Lung (tissue), 11 donors: ENCODE measurements at regions not wholly inside any gene's neighbourhood (a gene's known extent, or its start where the extent isn't known, plus 50 kb on each side); places are given as distances from the start of the nearest gene placed in this dataset.

Source experiments
- ATAC-seq: fragments of 200-7000 bp; cut with Tn5 transposase; one replicate; pipeline ENCODE4 v1.9.1; 2020; ENCODE audit warnings: moderate number of reproducible peaks; ENCODE audit not compliant: insufficient read depth, low FRiP score
- DNase-seq, 3 donors: peaks; one replicate each; pipeline ENCODE4 v3.0.0-alpha.2; 2013 to 2017
- H3K27ac ChIP-seq, 2 donors: one replicate each; pipeline ENCODE4 v1.5.1; 2013; ENCODE audit warnings: mild to moderate bottlenecking in 2 of 2, moderate library complexity in 2 of 2, control low read depth in 1 of 2, inconsistent platforms in 1 of 2, low read depth in 1 of 2, low read length in 1 of 2
- H3K27me3 ChIP-seq, 3 donors: one replicate each; pipeline ENCODE4 v1.5.1; 2013; ENCODE audit warnings: low read length in 2 of 3; ENCODE audit not compliant: control insufficient read depth in 3 of 3, insufficient read depth in 3 of 3
- H3K36me3 ChIP-seq, 4 donors: one replicate each; pipeline ENCODE4 v1.5.1; 2013; ENCODE audit warnings: low read length in 4 of 4, mild to moderate bottlenecking in 1 of 4, moderate library complexity in 1 of 4; ENCODE audit not compliant: control insufficient read depth in 4 of 4, insufficient read depth in 4 of 4
- H3K4me1 ChIP-seq, 5 donors: one replicate each; pipeline ENCODE4 v1.5.1; 2013; ENCODE audit warnings: low read length in 5 of 5, mild to moderate bottlenecking in 2 of 5, moderate library complexity in 1 of 5; ENCODE audit not compliant: control insufficient read depth in 5 of 5, insufficient read depth in 5 of 5
- H3K4me3 ChIP-seq: one replicate; pipeline ENCODE4 v1.5.1; 2013; ENCODE audit warnings: mild to moderate bottlenecking, control low read depth, moderate library complexity
- H3K9ac ChIP-seq, 2 donors: one replicate each; pipeline ENCODE4 v1.5.1; 2013; ENCODE audit warnings: low read length in 2 of 2, control low read depth in 1 of 2; ENCODE audit not compliant: insufficient read depth in 1 of 2
- H3K9me3 ChIP-seq, 4 donors: one replicate each; pipeline ENCODE4 v1.5.1; 2013; ENCODE audit warnings: low read length in 3 of 4, mild to moderate bottlenecking in 1 of 4, moderate library complexity in 1 of 4; ENCODE audit not compliant: control insufficient read depth in 4 of 4, insufficient read depth in 3 of 4
- WGBS, 2 donors: extraction: QIAGEN DNeasy Blood & Tissue Kit; methylation state at CpG; one replicate each; pipeline ENCODE4 v1.1.7; 2013; 5-methylcytosine and 5-hydroxymethylcytosine counted together
- TF ChIP-seq, protein P1 (sequence below): IDR thresholded peaks from 2 replicates; pipeline ENCODE4 v1.5.1; 2012; ENCODE audit warnings: mild to moderate bottlenecking; ENCODE audit errors: control extremely low read depth, extremely low read depth
- donor health status: control.
- donor health status: control.
- donor health status: Bipolar disorder and iron deficiency.
- donor health status: healthy.
- donor health status: DM: yes; HTN: yes; CAD: no.

GRCh38 chr9:115847216-115847615 is 306.4 kb upstream of the PAPPA start:
- H3K4me1 ChIP-seq: peaks cover 0 to 4% (median 0%) of the 10 kb centered on the region in 5 donors
- ATAC-seq: no peak
- WGBS, 2 donors: 58 to 74% methylated on average over 1 of the region's 1 CpG
- DNase-seq: no peak
- no peaks in the 10 kb centered on the region for H3K27me3 ChIP-seq
- no peak overlapping the region for H3K9ac ChIP-seq
- H3K36me3 ChIP-seq: no peaks in the 10 kb centered on the region
- no peak overlapping the region for H3K27ac ChIP-seq
- H3K9me3 ChIP-seq: no peaks in the 10 kb centered on the region
- no peak overlapping the region for H3K4me3 ChIP-seq
- TF ChIP-seq, protein P1, sequence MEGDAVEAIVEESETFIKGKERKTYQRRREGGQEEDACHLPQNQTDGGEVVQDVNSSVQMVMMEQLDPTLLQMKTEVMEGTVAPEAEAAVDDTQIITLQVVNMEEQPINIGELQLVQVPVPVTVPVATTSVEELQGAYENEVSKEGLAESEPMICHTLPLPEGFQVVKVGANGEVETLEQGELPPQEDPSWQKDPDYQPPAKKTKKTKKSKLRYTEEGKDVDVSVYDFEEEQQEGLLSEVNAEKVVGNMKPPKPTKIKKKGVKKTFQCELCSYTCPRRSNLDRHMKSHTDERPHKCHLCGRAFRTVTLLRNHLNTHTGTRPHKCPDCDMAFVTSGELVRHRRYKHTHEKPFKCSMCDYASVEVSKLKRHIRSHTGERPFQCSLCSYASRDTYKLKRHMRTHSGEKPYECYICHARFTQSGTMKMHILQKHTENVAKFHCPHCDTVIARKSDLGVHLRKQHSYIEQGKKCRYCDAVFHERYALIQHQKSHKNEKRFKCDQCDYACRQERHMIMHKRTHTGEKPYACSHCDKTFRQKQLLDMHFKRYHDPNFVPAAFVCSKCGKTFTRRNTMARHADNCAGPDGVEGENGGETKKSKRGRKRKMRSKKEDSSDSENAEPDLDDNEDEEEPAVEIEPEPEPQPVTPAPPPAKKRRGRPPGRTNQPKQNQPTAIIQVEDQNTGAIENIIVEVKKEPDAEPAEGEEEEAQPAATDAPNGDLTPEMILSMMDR: no peak

DNA sequence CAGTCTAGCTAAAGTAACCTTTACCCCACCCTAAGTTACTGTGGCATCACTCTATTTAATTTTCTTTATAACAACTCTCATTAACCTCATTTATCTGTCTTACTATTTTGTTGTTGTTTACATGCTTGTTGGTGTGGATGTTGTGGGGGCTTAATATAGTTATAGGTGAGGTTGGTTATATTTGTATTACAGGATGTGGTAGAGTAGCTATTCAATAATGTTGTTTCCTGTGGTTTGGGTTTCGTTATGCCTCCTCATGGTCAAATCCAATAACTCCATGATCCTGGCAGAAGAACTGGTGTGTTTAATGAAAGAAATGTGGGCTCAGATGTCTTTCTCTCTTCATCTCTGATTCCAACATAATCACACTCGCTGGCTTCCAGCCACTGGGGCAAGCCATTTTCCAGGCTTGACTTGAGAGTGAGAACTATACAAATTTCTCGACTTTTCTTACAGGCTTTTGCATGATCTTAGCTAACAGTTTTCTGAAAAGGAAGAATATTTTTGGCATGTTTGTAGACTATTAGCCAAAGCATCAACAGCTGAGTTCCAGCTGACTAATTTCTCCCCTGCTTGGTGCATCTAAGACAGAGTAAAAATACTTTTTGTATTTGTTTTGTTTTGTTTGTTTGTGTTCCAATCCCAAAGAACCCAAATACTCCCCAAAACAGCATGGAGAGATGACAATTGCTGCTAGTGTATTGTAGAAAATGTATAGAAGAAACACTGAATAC is 303.7 kb upstream of the PAPPA start:
- H3K27ac ChIP-seq: no peak overlapping the region
- H3K27me3 ChIP-seq: no peaks in the 10 kb centered on the region
- H3K4me1 ChIP-seq: peaks cover 0 to 4% (median 0%) of the 10 kb centered on the region in 5 donors
- ATAC-seq (no peak), DNase-seq (peak in 2 of 3 donors; percentile 28 to 53)
- no peaks in the 10 kb centered on the region for H3K36me3 ChIP-seq
- no peaks in the 10 kb centered on the region for H3K9me3 ChIP-seq
- TF ChIP-seq, protein P1: no peak
- H3K9ac ChIP-seq: no peak overlapping the region
- WGBS, 2 donors: 58 to 60% methylated on average over 3 of the region's 3 CpGs
- H3K4me3 ChIP-seq: no peak overlapping the region

DNA sequence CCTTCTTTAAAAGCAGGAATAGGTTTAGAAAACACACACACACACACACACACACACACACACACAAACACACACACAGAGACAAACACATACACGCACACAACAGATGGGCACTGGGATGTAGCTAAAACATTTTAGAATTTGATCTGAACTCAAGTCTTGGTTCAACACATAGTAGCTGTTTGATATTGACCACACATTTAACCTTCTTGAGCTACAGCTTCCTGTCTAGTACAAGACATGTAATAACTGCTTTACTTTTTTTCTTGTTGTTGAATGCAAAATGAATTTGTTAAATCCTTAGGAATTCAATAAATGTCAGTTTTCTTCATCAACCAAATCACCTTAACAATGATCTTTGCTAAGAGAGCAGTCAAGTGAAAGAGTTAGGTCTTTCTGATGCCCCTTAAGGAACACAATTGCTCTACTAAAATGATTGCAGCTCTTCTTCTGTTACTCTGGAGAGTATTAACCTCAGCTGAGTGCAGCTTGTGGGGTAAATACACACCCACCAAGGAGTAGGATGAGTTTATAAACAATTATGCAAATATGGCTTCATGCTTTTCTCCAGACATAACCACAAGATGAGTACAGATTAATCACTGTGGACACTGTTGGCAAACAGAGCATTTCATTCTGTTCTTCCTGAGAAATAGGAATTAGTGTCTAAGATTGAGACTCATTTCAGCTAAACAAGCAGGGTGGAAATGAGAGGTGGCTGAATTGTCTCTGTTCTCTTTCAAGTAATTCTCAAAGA is 302.9 kb upstream of the PAPPA start:
- Histone ChIP-seq H3K27me3 (no peaks in the 10 kb centered on the region), H3K36me3 (no peaks in the 10 kb centered on the region), H3K9me3 (no peaks in the 10 kb centered on the region), H3K9ac (no peak overlapping the region), H3K27ac (no peak overlapping the region), H3K4me1 (peaks cover 0 to 4% (median 0%) of the 10 kb centered on the region in 5 donors), H3K4me3 (no peak overlapping the region)
- 45 to 48% methylated on average over 1 of the region's 1 CpG for WGBS, 2 donors
- DNase-seq: no peak
- ATAC-seq: no peak
- TF ChIP-seq, protein P1: no peak
